Lung (tissue), 11 donors: ENCODE measurements at regions not wholly inside any gene's neighbourhood (a gene's known extent, or its start where the extent isn't known, plus 50 kb on each side); places are given as distances from the start of the nearest gene placed in this dataset.

Experiments used
- ATAC-seq: fragments of 200-7000 bp; cut with Tn5 transposase; one replicate; pipeline ENCODE4 v1.9.1; 2020; ENCODE audit warnings: moderate number of reproducible peaks; ENCODE audit not compliant: insufficient read depth, low FRiP score
- DNase-seq, 3 donors: peaks; one replicate each; pipeline ENCODE4 v3.0.0-alpha.2; 2013 to 2017
- H3K27ac ChIP-seq, 2 donors: one replicate each; pipeline ENCODE4 v1.5.1; 2013; ENCODE audit warnings: mild to moderate bottlenecking in 2 of 2, moderate library complexity in 2 of 2, control low read depth in 1 of 2, inconsistent platforms in 1 of 2, low read depth in 1 of 2, low read length in 1 of 2
- H3K27me3 ChIP-seq, 3 donors: one replicate each; pipeline ENCODE4 v1.5.1; 2013; ENCODE audit warnings: low read length in 2 of 3; ENCODE audit not compliant: control insufficient read depth in 3 of 3, insufficient read depth in 3 of 3
- H3K36me3 ChIP-seq, 4 donors: one replicate each; pipeline ENCODE4 v1.5.1; 2013; ENCODE audit warnings: low read length in 4 of 4, mild to moderate bottlenecking in 1 of 4, moderate library complexity in 1 of 4; ENCODE audit not compliant: control insufficient read depth in 4 of 4, insufficient read depth in 4 of 4
- H3K4me1 ChIP-seq, 5 donors: one replicate each; pipeline ENCODE4 v1.5.1; 2013; ENCODE audit warnings: low read length in 5 of 5, mild to moderate bottlenecking in 2 of 5, moderate library complexity in 1 of 5; ENCODE audit not compliant: control insufficient read depth in 5 of 5, insufficient read depth in 5 of 5
- H3K4me3 ChIP-seq: one replicate; pipeline ENCODE4 v1.5.1; 2013; ENCODE audit warnings: mild to moderate bottlenecking, control low read depth, moderate library complexity
- H3K9ac ChIP-seq, 2 donors: one replicate each; pipeline ENCODE4 v1.5.1; 2013; ENCODE audit warnings: low read length in 2 of 2, control low read depth in 1 of 2; ENCODE audit not compliant: insufficient read depth in 1 of 2
- H3K9me3 ChIP-seq, 4 donors: one replicate each; pipeline ENCODE4 v1.5.1; 2013; ENCODE audit warnings: low read length in 3 of 4, mild to moderate bottlenecking in 1 of 4, moderate library complexity in 1 of 4; ENCODE audit not compliant: control insufficient read depth in 4 of 4, insufficient read depth in 3 of 4
- WGBS, 2 donors: extraction: QIAGEN DNeasy Blood & Tissue Kit; methylation state at CpG; one replicate each; pipeline ENCODE4 v1.1.7; 2013; 5-methylcytosine and 5-hydroxymethylcytosine counted together
- TF ChIP-seq, protein P1 (sequence below): IDR thresholded peaks from 2 replicates; pipeline ENCODE4 v1.5.1; 2012; ENCODE audit warnings: mild to moderate bottlenecking; ENCODE audit errors: control extremely low read depth, extremely low read depth
- donor health status: control.
- donor health status: control.
- donor health status: Bipolar disorder and iron deficiency.
- donor health status: healthy.
- donor health status: DM: yes; HTN: yes; CAD: no.

GRCh38 chr3:189042832-189043231, 128.9 kb upstream of the TPRG1 start:
- no peak for ATAC-seq
- Histone ChIP-seq H3K27me3 (no peaks in the 10 kb centered on the region), H3K4me3 (no peak overlapping the region), H3K27ac (no peak overlapping the region), H3K36me3 (no peaks in the 10 kb centered on the region), H3K9ac (no peak overlapping the region), H3K9me3 (no peaks in the 10 kb centered on the region), H3K4me1 (peaks cover 0 to 1% (median 0%) of the 10 kb centered on the region in 5 donors)
- 75 to 83% methylated on average over 4 of the region's 4 CpGs for WGBS, 2 donors
- no peak for DNase-seq
- TF ChIP-seq, protein P1, sequence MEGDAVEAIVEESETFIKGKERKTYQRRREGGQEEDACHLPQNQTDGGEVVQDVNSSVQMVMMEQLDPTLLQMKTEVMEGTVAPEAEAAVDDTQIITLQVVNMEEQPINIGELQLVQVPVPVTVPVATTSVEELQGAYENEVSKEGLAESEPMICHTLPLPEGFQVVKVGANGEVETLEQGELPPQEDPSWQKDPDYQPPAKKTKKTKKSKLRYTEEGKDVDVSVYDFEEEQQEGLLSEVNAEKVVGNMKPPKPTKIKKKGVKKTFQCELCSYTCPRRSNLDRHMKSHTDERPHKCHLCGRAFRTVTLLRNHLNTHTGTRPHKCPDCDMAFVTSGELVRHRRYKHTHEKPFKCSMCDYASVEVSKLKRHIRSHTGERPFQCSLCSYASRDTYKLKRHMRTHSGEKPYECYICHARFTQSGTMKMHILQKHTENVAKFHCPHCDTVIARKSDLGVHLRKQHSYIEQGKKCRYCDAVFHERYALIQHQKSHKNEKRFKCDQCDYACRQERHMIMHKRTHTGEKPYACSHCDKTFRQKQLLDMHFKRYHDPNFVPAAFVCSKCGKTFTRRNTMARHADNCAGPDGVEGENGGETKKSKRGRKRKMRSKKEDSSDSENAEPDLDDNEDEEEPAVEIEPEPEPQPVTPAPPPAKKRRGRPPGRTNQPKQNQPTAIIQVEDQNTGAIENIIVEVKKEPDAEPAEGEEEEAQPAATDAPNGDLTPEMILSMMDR = no peak

- WGBS, 2 donors = 83 to 92% methylated on average over 7 of the region's 7 CpGs
- no peak for ATAC-seq
- Histone ChIP-seq H3K9ac (no peak overlapping the region), H3K36me3 (no peaks in the 10 kb centered on the region), H3K4me1 (no peaks in the 10 kb centered on the region), H3K9me3 (peaks cover 0 to 2% (median 0%) of the 10 kb centered on the region in 4 donors), H3K27me3 (no peaks in the 10 kb centered on the region), H3K4me3 (no peak overlapping the region), H3K27ac (no peak overlapping the region)
- no peak for DNase-seq
- TF ChIP-seq, protein P1 = no peak
These were observed 122.1 kb upstream of the TPRG1 start for GRCh38 chr3:189049458-189050236.

DNA sequence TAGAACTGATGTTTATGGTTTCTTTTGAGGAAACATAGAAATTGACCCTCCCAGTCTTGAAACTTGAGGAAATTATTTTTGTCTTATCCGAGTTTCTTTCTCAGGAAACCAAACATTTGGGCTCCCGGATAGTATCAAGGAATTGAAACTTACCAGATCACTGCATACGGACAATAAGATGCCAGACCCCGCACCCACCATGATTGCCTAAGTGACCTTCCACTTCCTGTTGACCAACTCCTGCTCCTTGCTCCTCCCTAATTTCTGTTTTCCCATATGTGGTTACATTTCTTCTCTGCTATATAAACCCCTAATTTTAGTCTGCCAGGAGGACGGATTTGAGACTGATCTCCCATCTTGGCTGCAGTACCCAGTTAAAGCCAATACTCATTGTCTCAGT, 118.4 kb upstream of the TPRG1 start:
- no peak for ATAC-seq
- Histone ChIP-seq H3K36me3 (no peaks in the 10 kb centered on the region), H3K9me3 (peaks cover 0 to under 1% (median 0%) of the 10 kb centered on the region in 4 donors), H3K4me3 (no peak overlapping the region), H3K27ac (no peak overlapping the region), H3K4me1 (no peaks in the 10 kb centered on the region), H3K27me3 (no peaks in the 10 kb centered on the region), H3K9ac (no peak overlapping the region)
- DNase-seq = no peak
- 32 to 66% methylated on average over 5 of the region's 5 CpGs for WGBS, 2 donors
- TF ChIP-seq, protein P1 = no peak
